IMR-90 (cell line): ENCODE measurements at regions not wholly inside any gene's neighbourhood (a gene's known extent, or its start where the extent isn't known, plus 50 kb on each side); places are given as distances from the start of the nearest gene placed in this dataset.

Source experiments
- ATAC-seq: fragments of 200-7000 bp; cut with Tn5 transposase; 2 replicates; pipeline ENCODE4 v1.9.1; 2020; ENCODE audit warnings: low read depth, mild to moderate bottlenecking, moderate library complexity
- BruUV-seq: library from RNA; stranded (reverse); fragments of 400-500 nt; replicated peaks from 2 replicates; lab custom pipeline; 2021; lab: Mats Ljungman, UMichigan
- CTCF ChIA-PET: fragments of 300-600 bp; formaldehyde crosslinking; extraction: SDS; loops from one replicate; lab custom pipeline; 2021; ENCODE audit warnings: antibody characterized with exemption; lab: Yijun Ruan, JAX
- POLR2A ChIA-PET: fragments of 300-600 bp; sonication (Branson Sonifier 250); formaldehyde crosslinking; loops from one replicate; lab custom pipeline; 2022; ENCODE audit warnings: antibody characterized with exemption; ENCODE audit not compliant: unreplicated experiment; lab: Charles Lee
- DNase-seq: peaks from one replicate; pipeline ENCODE4 v3.0.0; 2013
- H2AFZ ChIP-seq: replicated peaks from 2 replicates; pipeline ENCODE3; 2013; ENCODE audit warnings: low read length, mild to moderate bottlenecking; ENCODE audit not compliant: poor library complexity
- H2AK5ac ChIP-seq: 2 replicates; pipeline ENCODE4 v1.6.1; 2013; ENCODE audit warnings: low read depth, low read length, inconsistent platforms
- H2AK9ac ChIP-seq: replicated peaks from 2 replicates; pipeline ENCODE3; 2013; ENCODE audit warnings: mild to moderate bottlenecking, low read depth, low read length, moderate library complexity; ENCODE audit not compliant: poor library complexity
- H2BK120ac ChIP-seq: 2 replicates; pipeline ENCODE4 v1.6.1; 2013; ENCODE audit warnings: low read depth, low read length, inconsistent platforms
- H2BK15ac ChIP-seq: 3 replicates; pipeline ENCODE4 v1.6.1; 2013; ENCODE audit warnings: low read depth, low read length, inconsistent platforms
- H2BK20ac ChIP-seq: 2 replicates; pipeline ENCODE4 v1.6.1; 2013; ENCODE audit warnings: low read depth, mild to moderate bottlenecking, inconsistent platforms, low read length, moderate library complexity
- H2BK5ac ChIP-seq: 2 replicates; pipeline ENCODE4 v1.6.1; 2013; ENCODE audit warnings: mild to moderate bottlenecking, low read depth, low read length, inconsistent platforms; ENCODE audit not compliant: poor library complexity, severe bottlenecking
- H3K14ac ChIP-seq: replicated peaks from 2 replicates; pipeline ENCODE4 v1.6.1; 2013; ENCODE audit warnings: low read depth, low read length, inconsistent platforms
- H3K18ac ChIP-seq: 2 replicates; pipeline ENCODE4 v1.6.1; 2013; ENCODE audit warnings: low read depth, low read length, control low read depth
- H3K23ac ChIP-seq: 2 replicates; pipeline ENCODE4 v1.6.1; 2013; ENCODE audit warnings: low read depth, low read length, inconsistent platforms
- H3K27ac ChIP-seq: 2 replicates; pipeline ENCODE4 v1.5.1; 2013; ENCODE audit warnings: mild to moderate bottlenecking, control low read depth, low read length; ENCODE audit not compliant: insufficient read depth
- H3K27me3 ChIP-seq: 2 replicates; pipeline ENCODE4 v1.6.1; 2013; ENCODE audit warnings: low read length; ENCODE audit not compliant: control insufficient read depth, insufficient read depth
- H3K36me3 ChIP-seq: 2 replicates; pipeline ENCODE4 v1.6.1; 2013; ENCODE audit warnings: low read length, mixed read lengths; ENCODE audit not compliant: control insufficient read depth, insufficient read depth
- H3K4ac ChIP-seq: 2 replicates; pipeline ENCODE4 v1.6.1; 2013; ENCODE audit warnings: low read depth, low read length, inconsistent platforms
- H3K4me1 ChIP-seq: 2 replicates; pipeline ENCODE4 v1.6.1; 2013; ENCODE audit warnings: low read length, mixed read lengths; ENCODE audit not compliant: control insufficient read depth, insufficient read depth
- H3K4me2 ChIP-seq: 2 replicates; pipeline ENCODE4 v1.6.1; 2013; ENCODE audit warnings: low read depth, mild to moderate bottlenecking, control low read depth, low read length, moderate library complexity
- H3K4me3 ChIP-seq: 2 replicates; pipeline ENCODE4 v1.5.1; 2013; ENCODE audit warnings: low read depth, mild to moderate bottlenecking, control low read depth, low read length, moderate library complexity; ENCODE audit not compliant: insufficient read depth
- H3K56ac ChIP-seq: 2 replicates; pipeline ENCODE4 v1.6.1; 2013; ENCODE audit warnings: low read length, inconsistent platforms; ENCODE audit not compliant: insufficient read depth; ENCODE audit errors: extremely low read depth
- H3K79me1 ChIP-seq, 2 experiments: 2 replicates each; pipeline ENCODE4 v1.6.1; 2013; ENCODE audit warnings: low read length in 2 of 2, inconsistent platforms in 1 of 2, low read depth in 1 of 2
- H3K9ac ChIP-seq: 2 replicates; pipeline ENCODE4 v1.6.1; 2013; ENCODE audit warnings: low read depth, low read length, control low read depth
- H3K9me1 ChIP-seq: 2 replicates; pipeline ENCODE4 v1.6.1; 2013; ENCODE audit warnings: low read length, inconsistent platforms; ENCODE audit not compliant: insufficient read depth
- H3K9me3 ChIP-seq: 2 replicates; pipeline ENCODE4 v1.6.1; 2013; ENCODE audit warnings: low read length; ENCODE audit not compliant: control insufficient read depth, insufficient read depth
- H4K20me1 ChIP-seq: 2 replicates; pipeline ENCODE4 v1.6.1; 2013; ENCODE audit warnings: low read length, inconsistent platforms; ENCODE audit not compliant: insufficient read depth
- H4K5ac ChIP-seq: 2 replicates; pipeline ENCODE4 v1.6.1; 2013; ENCODE audit warnings: mild to moderate bottlenecking, low read depth, low read length, control low read depth
- H4K8ac ChIP-seq, 2 experiments: 2 replicates each; pipeline ENCODE4 v1.6.1; 2013; ENCODE audit warnings: low read depth in 2 of 2, low read length in 2 of 2, control low read depth in 1 of 2, inconsistent platforms in 1 of 2
- H4K91ac ChIP-seq: 2 replicates; pipeline ENCODE4 v1.6.1; 2013; ENCODE audit warnings: low read depth, low read length, inconsistent platforms; ENCODE audit not compliant: insufficient read depth
- BHLHE40 ChIP-seq: fragments of 150-350 bp; IDR thresholded peaks from 2 replicates; pipeline ENCODE4 v1.6.1; 2016; ENCODE audit warnings: mild to moderate bottlenecking, low read depth, low read length
- CEBPB ChIP-seq: IDR thresholded peaks from 2 replicates; pipeline ENCODE4 v1.6.1; 2012; ENCODE audit warnings: low read depth, low read length, improper control_type of control experiment
- CHD1 ChIP-seq: IDR thresholded peaks from 2 replicates; pipeline ENCODE4 v1.6.1; 2012; ENCODE audit warnings: low read depth, low read length, improper control_type of control experiment
- FOS ChIP-seq: fragments of 150-350 bp; IDR thresholded peaks from 2 replicates; pipeline ENCODE4 v1.6.1; 2016; ENCODE audit warnings: low read depth, low read length
- MAFK ChIP-seq: IDR thresholded peaks from 2 replicates; pipeline ENCODE4 v1.6.1; 2012; ENCODE audit warnings: low read depth, low read length, improper control_type of control experiment
- MAZ ChIP-seq: IDR thresholded peaks from 2 replicates; pipeline ENCODE4 v1.6.1; 2012; ENCODE audit warnings: low read depth, mild to moderate bottlenecking, low read length, improper control_type of control experiment, moderate library complexity, borderline replicate concordance
- MXI1 ChIP-seq: IDR thresholded peaks from 2 replicates; pipeline ENCODE4 v1.6.1; 2012; ENCODE audit warnings: low read depth, mild to moderate bottlenecking, low read length, moderate library complexity, borderline replicate concordance
- NFE2L2 ChIP-seq: fragments of 150-350 bp; IDR thresholded peaks from 2 replicates; pipeline ENCODE4 v1.6.1; 2016; ENCODE audit warnings: low read depth, mild to moderate bottlenecking, low read length
- POLR2A ChIP-seq: IDR thresholded peaks from 2 replicates; pipeline ENCODE4 v1.6.1; 2012; ENCODE audit warnings: mild to moderate bottlenecking, low read depth, low read length
- RAD21 ChIP-seq: IDR thresholded peaks from 2 replicates; pipeline ENCODE4 v1.6.1; 2012; ENCODE audit warnings: low read length, improper control_type of control experiment
- RCOR1 ChIP-seq: IDR thresholded peaks from 2 replicates; pipeline ENCODE4 v1.6.1; 2012; ENCODE audit warnings: mild to moderate bottlenecking, low read length, improper control_type of control experiment; ENCODE audit not compliant: insufficient replicate concordance
- RFX5 ChIP-seq: IDR thresholded peaks from 2 replicates; pipeline ENCODE4 v1.8.0; 2012; ENCODE audit warnings: low read depth, mild to moderate bottlenecking, low read length, moderate library complexity
- SMC3 ChIP-seq: fragments of 150-350 bp; IDR thresholded peaks from 2 replicates; pipeline ENCODE4 v1.6.1; 2016; ENCODE audit warnings: low read depth, mild to moderate bottlenecking, antibody characterized with exemption, low read length, moderate library complexity
- USF2 ChIP-seq: fragments of 150-350 bp; IDR thresholded peaks from 2 replicates; pipeline ENCODE4 v1.6.1; 2017; ENCODE audit warnings: mild to moderate bottlenecking, antibody characterized with exemption, low read length, low read depth
- WGBS, 2 experiments: methylation state at CpG; one replicate each; pipeline versions ENCODE4 v1.1.5 to v1.1.7; 2013; ENCODE audit warnings: missing lambda C conversion rate in 2 of 2; ENCODE audit not compliant: insufficient read length in 1 of 2; ENCODE audit errors: extremely low coverage in 2 of 2; 5-methylcytosine and 5-hydroxymethylcytosine counted together
- dilution Hi-C: fragments of 300-500 bp; cut with HindIII; formaldehyde crosslinking; loops from one replicate; pipeline ENCODE4 v1.14.3; 2018; ENCODE audit warnings: low sequenced_read_pairs; ENCODE audit not compliant: unreplicated experiment
- in situ Hi-C: fragments of 300-500 bp; cut with MboI; formaldehyde crosslinking; loops from 3 replicates; pipeline ENCODE4 v1.14.3; 2019; ENCODE audit warnings: low sequenced_read_pairs, inconsistent platforms, mixed read lengths
- intact Hi-C: fragments of 100-400 bp; cut with micrococcal nuclease; formaldehyde crosslinking; loops from 2 replicates; pipeline ENCODE4 v1.10.0; 2022
- TF ChIP-seq, protein P1 (sequence below): fragments of 150-350 bp; IDR thresholded peaks from 2 replicates; pipeline ENCODE4 v1.6.1; 2016; ENCODE audit warnings: low read depth, mild to moderate bottlenecking, low read length, moderate library complexity, borderline replicate concordance
- TF ChIP-seq, protein P2 (sequence below): conservative IDR thresholded peaks from 2 replicates; pipeline ENCODE4 v1.5.1; 2012; ENCODE audit warnings: mild to moderate bottlenecking, low read depth, low read length, improper control_type of control experiment

GRCh38 chr18:64929036-64929435, 780.1 kb upstream of the LINC00305 start:
- H3K36me3 ChIP-seq: no peaks in the 10 kb centered on the region
- H3K14ac ChIP-seq: no peak overlapping the region
- no peak overlapping the region for H4K91ac ChIP-seq
- in situ Hi-C loops: no loop called here
- H2AFZ ChIP-seq: no peak overlapping the region
- H3K4me1 ChIP-seq: no peaks in the 10 kb centered on the region
- H3K9ac ChIP-seq: no peak overlapping the region
- TF ChIP-seq RFX5: no peak
- no peak for TF ChIP-seq RCOR1
- TF ChIP-seq BHLHE40: no peak
- TF ChIP-seq CEBPB: no peak
- TF ChIP-seq, protein P1, sequence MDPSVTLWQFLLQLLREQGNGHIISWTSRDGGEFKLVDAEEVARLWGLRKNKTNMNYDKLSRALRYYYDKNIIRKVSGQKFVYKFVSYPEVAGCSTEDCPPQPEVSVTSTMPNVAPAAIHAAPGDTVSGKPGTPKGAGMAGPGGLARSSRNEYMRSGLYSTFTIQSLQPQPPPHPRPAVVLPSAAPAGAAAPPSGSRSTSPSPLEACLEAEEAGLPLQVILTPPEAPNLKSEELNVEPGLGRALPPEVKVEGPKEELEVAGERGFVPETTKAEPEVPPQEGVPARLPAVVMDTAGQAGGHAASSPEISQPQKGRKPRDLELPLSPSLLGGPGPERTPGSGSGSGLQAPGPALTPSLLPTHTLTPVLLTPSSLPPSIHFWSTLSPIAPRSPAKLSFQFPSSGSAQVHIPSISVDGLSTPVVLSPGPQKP: no peak
- no peak for TF ChIP-seq MAZ
- TF ChIP-seq MXI1: no peak
- no peak for TF ChIP-seq FOS
- TF ChIP-seq, protein P2, sequence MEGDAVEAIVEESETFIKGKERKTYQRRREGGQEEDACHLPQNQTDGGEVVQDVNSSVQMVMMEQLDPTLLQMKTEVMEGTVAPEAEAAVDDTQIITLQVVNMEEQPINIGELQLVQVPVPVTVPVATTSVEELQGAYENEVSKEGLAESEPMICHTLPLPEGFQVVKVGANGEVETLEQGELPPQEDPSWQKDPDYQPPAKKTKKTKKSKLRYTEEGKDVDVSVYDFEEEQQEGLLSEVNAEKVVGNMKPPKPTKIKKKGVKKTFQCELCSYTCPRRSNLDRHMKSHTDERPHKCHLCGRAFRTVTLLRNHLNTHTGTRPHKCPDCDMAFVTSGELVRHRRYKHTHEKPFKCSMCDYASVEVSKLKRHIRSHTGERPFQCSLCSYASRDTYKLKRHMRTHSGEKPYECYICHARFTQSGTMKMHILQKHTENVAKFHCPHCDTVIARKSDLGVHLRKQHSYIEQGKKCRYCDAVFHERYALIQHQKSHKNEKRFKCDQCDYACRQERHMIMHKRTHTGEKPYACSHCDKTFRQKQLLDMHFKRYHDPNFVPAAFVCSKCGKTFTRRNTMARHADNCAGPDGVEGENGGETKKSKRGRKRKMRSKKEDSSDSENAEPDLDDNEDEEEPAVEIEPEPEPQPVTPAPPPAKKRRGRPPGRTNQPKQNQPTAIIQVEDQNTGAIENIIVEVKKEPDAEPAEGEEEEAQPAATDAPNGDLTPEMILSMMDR: no peak
- no peak for TF ChIP-seq USF2
- TF ChIP-seq SMC3: no peak
- no peak for TF ChIP-seq MAFK
- no peak for TF ChIP-seq CHD1
- TF ChIP-seq RAD21: no peak
- no peak for TF ChIP-seq POLR2A
- TF ChIP-seq NFE2L2: no peak
- BruUV-seq: no TSS peak
- H4K8ac ChIP-seq: no peak overlapping the region
- intact Hi-C loops: no loop called here
- no peak overlapping the region for H2BK20ac ChIP-seq
- H3K4me2 ChIP-seq: no peak overlapping the region
- H2BK120ac ChIP-seq: no peak overlapping the region
- H2BK15ac ChIP-seq: no peak overlapping the region
- no peak overlapping the region for H2AK5ac ChIP-seq
- H4K5ac ChIP-seq: no peak overlapping the region
- CTCF ChIA-PET: no interaction called here
- no peaks in the 10 kb centered on the region for H3K27me3 ChIP-seq
- DNase-seq (no peak), ATAC-seq (no peak)
- H3K9me3 ChIP-seq: peaks cover 6% of the 10 kb centered on the region
- POLR2A ChIA-PET: no interaction called here
- no peaks in the 10 kb centered on the region for H3K9me1 ChIP-seq
- no CpG with 5 or more reads among the region's 5 CpGs for WGBS, 2 experiments
- no peaks in the 10 kb centered on the region for H3K79me1 ChIP-seq
- no peak overlapping the region for H3K23ac ChIP-seq
- H4K20me1 ChIP-seq: no peaks in the 10 kb centered on the region
- no peak overlapping the region for H3K4me3 ChIP-seq
- H2AK9ac ChIP-seq: no peak overlapping the region
- H3K56ac ChIP-seq: no peak overlapping the region
- dilution Hi-C loops: no loop called here
- no peak overlapping the region for H2BK5ac ChIP-seq
- H3K27ac ChIP-seq: no peak overlapping the region
- no peak overlapping the region for H3K4ac ChIP-seq
- H3K18ac ChIP-seq: no peak overlapping the region
